ENCODE measurements at regions not wholly inside any gene's neighbourhood (a gene's known extent, or its start where the extent isn't known, plus 50 kb on each side); places are given as distances from the start of the nearest gene placed in this dataset.
A peak's percentile ranks its signal among the peaks of the same experiment; 100 is the strongest.
"Not testable (repeated sequence)": the region's sequence is repeated elsewhere in the genome, so short reads cannot be mapped to it uniquely, and the experiment has no call there.

DNA sequence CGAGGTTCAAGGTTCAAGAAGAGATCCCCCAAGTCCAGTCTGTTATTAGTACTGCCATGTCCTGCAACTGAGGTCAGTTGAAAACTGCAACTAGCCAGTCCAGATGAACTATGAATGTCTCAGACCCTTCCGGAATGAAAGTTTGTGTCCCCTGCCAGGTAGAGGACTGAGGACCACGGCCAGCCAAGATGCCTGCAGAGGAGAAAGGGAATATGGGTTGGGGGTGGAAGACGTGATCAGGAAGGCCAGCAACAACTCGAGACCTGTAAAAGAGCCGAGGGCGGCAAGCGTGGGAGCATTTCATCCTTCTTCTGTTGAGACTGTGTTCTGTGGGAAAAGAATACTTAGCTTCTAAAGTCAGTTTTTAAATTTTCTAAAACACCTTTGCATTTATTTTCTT lies 572.4 kb upstream of the B3GAT1 start:
- DNase-seq (ENCODE audit: low spot score), result no peak
- intact Hi-C loops (cut with DNase I), result no loop called here

DNA sequence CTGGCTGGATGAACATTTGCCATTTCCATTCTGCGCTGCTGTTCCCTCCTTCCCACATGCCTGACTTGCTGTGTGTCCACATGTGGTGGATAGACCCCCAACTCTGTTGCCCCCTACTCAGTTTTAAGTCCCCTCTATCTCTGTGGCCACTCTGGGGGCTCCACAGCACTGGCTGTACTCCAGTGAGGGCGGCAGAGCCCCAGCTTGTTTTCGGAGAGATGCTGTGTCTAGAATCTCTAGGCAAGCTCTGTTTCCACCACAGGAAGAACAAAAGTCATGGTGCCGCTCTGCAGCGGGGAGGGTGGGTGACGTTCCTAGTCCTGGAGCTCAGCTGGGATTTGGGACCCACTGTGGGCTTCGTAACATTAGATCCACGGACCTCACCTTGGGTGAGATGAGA lies 570.4 kb upstream of the B3GAT1 start:
- peak; percentile 14 for DNase-seq (ENCODE audit: low spot score)
- intact Hi-C loops (cut with DNase I), result not testable (repeated sequence)

DNA sequence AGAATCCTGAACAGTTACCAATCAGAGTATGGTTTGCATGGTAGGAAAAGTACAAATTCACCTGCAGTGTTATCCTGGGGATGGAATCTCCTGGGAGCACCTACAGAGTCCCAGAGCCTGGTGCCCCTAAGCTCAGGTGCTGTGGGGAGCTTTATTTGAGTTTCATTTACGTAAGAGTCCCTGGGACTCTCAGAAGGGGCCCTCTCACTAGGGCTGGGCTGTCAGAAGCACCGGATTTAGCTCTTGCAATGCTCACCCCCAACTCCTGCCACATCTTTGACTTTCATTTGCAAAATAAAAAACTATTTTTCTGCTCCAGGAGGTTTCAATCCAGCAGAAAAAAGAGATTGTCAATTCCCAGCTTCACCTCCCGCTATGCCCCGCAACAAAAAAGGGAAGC lies 569.8 kb upstream of the B3GAT1 start:
- intact Hi-C loops (cut with DNase I), result no loop called here
- DNase-seq (ENCODE audit: low spot score), result no peak

DNA sequence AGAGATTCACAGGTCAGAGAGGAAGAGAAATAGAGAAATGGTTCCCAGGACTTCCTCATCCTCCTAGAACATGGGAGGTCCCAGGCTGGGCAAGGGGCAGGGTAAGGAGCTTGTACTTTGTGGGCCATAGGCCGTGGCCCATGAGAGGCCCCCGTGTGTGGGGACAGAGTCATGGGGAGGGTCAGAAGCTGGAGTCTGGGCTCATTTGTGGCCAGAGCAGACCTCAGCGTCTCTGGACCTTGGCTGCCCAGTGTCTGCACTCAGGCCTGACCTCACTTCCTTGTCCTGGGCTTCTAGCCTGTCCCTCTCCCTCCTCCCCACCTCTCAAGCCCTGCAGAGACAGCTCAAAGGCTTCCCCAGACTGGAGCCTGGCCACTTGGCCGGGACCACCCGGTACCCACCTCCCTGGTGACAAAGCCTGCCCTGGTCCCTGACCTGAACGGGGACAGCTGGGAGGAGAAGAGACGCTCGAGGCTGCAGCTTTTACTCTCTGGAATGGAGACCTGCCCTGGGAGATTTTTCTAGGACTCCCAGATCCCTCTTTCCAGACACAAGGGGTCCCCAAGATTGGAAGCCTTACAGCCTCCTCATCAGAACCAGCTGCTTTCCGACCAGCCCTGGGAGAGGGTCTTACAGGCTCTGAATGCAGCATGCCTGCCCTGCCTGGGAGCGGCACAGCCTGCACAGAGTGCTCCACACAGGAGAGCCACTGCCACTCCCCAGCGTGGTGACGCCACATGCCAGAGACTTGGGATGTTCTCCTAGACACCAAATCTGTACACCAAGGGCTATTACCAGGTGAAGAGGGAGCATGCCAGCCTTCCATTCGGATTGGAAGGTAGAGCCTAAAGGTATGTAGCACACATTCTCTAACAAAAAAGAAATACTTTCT lies 569.0 kb upstream of the B3GAT1 start:
- DNase-seq (ENCODE audit: low spot score), result peak; percentile 73
- intact Hi-C loops (cut with DNase I), result no loop called here

DNA sequence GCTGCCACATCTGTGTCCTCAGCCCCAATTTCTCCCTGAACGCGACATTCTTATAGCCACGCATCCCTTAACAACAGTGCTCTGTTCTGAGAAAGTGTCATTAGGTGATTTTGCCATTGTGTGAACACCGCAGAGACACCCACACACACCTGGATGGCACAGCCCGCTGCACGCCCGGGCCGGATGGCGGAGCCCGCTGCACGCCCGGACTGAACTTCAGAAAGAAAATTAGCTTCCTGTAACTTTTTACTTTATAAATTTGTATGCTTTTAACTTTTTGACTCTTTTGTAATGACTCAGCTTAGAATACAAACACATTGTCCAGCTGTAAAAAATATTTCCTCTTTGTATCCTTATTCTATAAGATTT lies 567.0 kb upstream of the B3GAT1 start:
- intact Hi-C loops (cut with DNase I); DNase-seq (ENCODE audit: low spot score): not testable (repeated sequence)

DNA sequence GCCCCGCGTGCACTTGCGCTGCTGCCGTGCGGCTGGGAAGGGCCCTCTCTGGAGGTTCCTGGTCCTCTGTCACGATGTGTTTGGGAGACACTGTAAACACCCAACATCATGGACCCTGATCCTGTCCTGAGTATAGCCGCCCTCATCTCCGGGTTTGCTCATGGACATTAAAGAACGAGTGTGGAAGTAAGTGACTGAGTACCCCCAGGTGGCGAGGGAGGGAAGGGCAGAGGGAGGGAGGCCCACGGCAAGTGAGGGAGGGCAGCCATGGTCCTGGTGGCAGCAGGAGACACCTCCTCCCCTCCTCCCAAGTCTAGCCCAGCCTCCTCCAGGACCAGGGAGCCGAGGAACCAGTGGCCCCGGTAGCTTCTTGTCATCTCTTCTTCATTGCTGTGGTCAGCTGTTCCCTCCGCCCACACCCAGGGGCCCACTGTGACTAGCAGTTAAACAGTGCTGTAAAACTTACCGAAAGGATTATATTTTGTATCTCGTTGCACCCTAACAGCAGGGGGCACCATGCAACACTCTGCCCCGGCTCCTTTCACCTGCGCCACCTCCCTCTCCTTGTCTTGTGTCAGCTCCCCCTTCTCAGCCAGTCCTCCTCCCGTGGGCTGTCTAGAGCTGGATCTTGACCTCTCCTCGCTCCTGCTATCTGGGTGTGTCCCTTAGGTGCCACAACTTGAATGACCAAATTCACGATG lies 566.5 kb upstream of the B3GAT1 start:
- DNase-seq (ENCODE audit: low spot score), result no peak
- intact Hi-C loops (cut with DNase I), result no loop called here

DNA sequence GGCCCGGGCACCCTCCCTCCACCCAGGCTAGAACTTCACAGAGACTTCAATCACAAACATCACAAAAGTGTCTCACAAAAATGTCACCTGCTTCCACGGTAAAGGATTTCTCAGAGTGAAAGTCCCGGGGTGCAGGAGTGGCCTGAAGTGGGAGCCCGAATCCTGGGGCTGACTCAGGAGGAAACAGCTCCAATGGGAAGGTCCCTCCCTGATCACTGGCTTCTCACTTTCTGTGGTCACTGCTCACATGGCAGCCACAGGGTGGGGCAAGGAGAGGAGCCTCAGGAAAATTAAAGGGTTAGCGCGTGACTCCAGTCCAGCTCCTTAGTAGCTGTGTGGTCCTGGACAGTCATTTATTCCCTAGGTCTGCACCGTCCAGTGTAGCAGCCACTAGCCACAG lies 564.5 kb upstream of the B3GAT1 start:
- no peak for DNase-seq (ENCODE audit: low spot score)
- intact Hi-C loops (cut with DNase I), result no loop called here

DNA sequence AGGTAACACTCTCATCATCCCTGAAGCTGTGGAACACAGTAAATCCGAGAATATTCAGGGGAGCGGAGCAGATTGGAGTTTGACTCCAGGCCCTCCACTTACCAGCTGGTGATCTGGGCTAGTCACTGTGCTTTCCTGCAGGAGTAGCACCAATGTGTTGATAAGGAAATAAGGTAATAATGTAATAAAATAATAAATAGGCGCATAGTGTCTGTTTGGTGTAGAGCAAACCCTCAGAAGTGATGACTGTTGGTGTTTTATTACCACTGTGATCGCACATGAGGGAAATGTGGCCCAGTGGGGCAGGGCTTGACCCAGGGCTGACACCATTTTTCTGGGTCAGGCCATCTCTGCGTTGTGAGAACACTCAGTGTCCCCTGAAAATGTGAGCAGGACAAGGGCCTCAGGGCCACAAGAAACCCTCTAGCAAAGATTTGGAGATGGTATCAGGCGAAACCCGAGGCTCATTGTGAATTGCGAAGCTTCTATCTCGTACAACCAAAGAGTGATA lies 563.9 kb upstream of the B3GAT1 start:
- intact Hi-C loops (cut with DNase I), result no loop called here
- DNase-seq (ENCODE audit: low spot score), result no peak

DNA sequence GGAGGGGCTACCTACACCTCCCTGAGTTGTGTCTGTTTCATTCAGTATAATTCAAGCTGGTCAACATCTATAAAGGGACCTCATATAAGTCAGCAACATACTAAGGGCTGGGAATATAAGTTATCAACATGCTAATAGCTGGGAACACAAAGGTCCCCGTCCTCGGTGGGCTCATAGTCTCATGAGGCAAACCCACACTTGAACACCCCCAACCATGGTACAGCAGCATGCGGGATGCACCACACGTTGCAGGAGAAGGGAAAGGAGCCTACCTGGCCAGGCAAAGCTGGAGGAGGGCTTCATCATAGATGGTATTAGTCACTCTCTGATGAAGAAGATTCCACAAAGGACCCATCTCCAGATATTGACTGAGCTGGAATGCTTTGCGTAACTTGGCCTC lies 561.8 kb upstream of the B3GAT1 start:
- intact Hi-C loops (cut with DNase I), result no loop called here
- DNase-seq (ENCODE audit: low spot score), result no peak

DNA sequence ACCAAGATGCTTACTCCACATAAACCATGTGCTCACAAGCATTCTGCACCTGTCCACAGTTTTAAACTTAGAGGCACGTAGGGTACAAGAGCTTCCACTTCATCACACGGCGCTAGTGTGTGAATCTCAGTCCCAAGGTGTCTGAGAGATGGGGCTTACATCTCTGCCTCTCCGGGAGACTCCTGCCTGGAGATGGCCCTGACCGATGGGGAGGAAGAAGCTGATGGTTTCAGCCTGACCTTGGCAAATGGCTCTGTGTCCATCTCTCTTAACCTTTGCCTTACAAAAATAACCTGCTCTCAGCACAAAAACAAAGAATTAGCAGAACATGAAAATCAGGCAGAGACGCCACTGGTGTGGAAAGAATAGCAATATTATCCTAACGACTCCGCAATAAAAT lies 559.3 kb upstream of the B3GAT1 start:
- intact Hi-C loops (cut with DNase I), result no loop called here
- DNase-seq (ENCODE audit: low spot score), result no peak

DNA sequence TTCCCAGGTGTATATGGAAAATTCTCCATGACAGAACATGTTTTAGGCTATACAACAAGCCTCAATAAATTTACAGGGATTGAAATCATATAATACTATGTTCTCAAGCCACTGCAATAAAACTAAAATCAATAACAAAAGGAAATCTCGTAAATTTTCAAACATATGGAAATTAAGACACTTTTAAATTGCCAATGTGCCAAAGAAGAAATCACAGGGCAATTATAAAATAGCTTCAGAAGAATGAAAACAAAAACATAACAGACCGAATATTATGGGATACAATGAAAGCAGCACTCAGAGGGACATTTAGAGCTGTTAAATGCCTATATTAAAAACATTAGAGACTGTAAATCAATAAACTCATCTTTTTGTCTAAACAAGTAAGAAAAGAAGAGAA lies 555.7 kb upstream of the B3GAT1 start:
- DNase-seq (ENCODE audit: low spot score), result no peak
- intact Hi-C loops (cut with DNase I), result no loop called here

DNA sequence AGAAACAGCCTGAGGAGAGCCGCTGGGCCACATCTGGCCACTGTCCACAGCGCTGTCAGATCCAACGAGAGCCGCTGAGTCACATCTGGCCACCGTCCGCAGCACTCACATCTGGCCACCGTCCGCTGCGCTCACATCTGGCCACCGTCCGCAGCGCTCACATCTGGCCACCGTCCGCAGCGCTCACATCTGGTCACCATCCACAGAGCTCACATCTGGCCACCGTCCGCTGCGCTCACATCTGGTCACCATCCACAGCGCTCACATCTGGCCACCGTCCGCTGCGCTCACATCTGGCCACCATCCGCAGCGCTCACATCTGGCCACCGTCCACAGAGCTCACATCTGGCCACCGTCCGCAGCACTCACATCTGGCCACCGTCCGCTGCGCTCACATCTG lies 549.3 kb upstream of the B3GAT1 start:
- intact Hi-C loops (cut with DNase I), result not testable (repeated sequence)

DNA sequence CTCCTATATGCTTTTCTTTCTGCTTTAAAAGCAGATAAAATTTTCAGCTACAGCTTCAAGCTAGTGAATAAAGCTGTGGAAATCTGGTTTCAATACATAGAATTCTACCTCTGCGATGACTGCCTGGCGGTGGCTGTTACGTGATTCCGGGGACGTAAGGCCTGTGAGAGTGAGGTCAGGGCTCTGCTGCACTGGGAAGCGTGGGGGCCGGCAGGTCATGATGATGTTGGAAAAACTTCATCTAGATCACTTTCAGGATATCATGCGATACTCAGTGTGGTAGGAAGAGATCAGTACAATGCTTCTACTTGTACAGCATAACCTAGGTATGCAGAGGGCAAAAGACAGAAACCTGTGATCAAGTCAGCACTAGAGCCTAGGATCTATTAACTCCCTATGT lies 546.8 kb upstream of the B3GAT1 start:
- no peak for DNase-seq (ENCODE audit: low spot score)
- intact Hi-C loops (cut with DNase I), result no loop called here

More for the DNA sequence above, 549.3 kb upstream of the B3GAT1 start:
- DNase-seq (ENCODE audit: low spot score), result peak; percentile 53

DNA sequence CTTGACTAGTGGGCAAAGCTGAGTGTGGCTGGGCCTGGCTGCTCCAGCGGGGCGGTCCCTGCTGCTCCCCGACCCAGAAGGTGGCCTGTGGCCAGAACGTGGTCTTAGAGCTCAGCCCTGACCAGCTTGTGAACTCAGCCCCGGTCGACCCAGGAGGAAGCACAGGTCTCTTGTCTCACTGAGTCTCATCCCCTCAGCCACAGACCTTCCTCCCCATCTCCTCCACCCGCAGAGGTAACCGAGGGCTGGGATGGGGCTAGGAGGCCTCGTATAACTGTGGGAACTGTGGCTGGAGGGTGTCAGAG lies 546.2 kb upstream of the B3GAT1 start:
- intact Hi-C loops (cut with DNase I), result no loop called here
- DNase-seq (ENCODE audit: low spot score), result no peak

DNA sequence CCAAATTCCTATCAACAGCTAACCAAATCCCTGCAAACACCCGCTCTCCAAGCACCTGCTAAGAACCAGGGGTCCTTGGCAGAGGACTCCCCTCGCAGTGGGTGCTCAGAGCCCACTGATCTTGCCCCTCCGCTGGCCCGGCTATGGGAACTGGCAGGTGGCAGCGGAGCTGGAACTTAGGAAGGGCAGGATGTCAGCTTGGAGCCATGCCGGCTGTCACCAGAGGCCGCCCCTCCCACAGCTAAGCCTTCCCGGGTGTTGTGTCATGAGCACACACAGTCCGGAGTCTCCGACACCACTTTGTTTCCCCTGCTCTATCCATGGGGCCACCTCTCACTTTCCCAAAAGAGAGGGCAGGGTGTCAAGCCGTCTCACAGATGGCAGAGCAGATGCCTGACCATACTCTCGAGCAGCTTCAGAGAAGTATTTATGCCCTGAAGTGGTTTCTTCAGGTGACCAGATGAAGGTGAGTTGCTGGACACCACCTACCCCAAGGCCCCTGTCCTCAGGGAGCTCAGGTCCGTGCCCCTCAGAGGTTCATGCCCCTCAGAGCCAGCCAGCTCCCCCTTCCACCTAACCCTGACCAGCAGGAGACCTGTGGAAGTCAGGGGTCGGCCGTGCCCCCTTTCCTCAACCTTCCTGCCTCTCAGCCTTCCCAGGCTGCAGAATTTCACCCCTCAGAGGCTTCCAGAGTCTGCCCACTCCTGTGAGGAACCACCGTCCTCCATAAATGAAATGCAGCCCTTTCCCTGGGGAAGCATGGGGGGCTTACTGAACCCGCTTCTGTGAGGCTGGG lies 545.7 kb upstream of the B3GAT1 start:
- DNase-seq (ENCODE audit: low spot score), result no peak
- intact Hi-C loops (cut with DNase I), result no loop called here

DNA sequence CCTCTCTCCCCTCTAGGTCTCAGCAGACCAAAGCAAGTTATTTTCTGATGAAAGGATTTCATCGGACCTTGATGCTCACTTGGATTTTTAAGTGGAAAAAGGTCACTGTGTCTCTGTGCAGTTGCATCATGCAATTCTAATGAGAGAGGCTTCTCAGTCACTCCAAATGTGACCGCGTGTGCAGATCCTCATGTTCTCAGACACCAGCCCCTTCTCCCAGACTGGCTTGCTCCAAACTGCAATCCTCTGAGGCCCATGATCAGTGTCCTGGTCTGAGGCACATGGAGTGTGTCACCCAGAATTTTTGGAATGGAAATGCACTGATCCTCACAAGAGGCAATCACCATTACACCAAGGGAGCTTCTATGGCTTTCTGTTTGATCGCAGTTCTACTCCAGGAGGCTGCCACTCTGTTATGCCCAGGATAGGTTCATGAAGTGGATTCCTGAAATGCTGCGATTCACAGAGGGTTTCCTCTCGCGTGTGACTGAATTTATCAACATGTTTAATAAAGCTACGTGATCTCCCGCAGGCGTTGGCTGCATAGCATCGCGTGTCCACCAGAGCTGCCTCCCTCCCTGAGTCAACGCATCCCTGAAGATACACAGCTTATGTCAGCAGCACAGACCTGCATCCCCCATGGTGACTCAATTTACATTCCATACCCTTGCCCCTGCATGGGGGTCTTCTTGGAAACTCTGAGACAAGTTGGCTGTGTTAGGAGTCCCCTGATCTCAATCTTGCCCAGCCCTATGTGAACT lies 544.6 kb upstream of the B3GAT1 start:
- no peak for DNase-seq (ENCODE audit: low spot score)
- intact Hi-C loops (cut with DNase I), result no loop called here

DNA sequence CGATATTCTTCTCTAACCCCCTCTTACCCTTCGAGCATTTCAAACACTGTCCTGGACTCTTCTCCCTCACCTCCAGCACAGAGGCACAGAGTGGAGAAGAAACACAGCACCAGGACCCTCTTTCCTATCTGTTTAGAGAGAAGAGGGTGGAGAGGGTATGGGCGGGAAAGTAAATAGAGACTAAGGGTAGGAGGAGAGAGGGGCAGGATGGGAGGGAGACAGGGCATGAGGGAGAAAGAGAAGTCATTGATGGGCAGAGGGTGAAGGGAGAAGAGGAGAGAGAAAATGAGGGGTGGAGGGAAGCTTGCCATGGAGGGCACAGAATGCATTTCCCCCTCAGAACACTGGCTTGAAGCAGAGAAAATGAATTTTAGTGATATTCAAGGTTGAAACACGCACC lies 543.9 kb upstream of the B3GAT1 start:
- DNase-seq (ENCODE audit: low spot score); intact Hi-C loops (cut with DNase I): not testable (repeated sequence)

DNA sequence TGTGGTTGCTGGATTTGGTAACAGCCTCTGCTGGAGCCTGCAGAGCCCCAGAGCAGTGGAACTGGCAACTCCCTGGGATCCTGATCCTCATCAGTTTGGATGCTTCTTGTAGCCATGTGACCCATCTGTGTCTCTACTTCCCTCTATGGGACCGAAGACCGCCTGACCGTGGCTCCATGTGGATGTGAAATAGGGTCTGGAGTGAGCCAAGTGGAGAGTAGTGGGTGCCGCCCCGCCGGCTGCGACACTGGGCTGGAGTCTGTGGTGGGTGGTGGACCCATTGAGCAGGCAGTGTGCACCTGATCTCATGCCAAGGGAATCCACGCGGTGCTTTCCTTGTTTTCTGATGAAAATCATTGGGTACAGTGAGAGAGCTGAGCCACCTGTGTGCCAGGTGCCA lies 543.2 kb upstream of the B3GAT1 start:
- intact Hi-C loops (cut with DNase I), result no loop called here
- no peak for DNase-seq (ENCODE audit: low spot score)

DNA sequence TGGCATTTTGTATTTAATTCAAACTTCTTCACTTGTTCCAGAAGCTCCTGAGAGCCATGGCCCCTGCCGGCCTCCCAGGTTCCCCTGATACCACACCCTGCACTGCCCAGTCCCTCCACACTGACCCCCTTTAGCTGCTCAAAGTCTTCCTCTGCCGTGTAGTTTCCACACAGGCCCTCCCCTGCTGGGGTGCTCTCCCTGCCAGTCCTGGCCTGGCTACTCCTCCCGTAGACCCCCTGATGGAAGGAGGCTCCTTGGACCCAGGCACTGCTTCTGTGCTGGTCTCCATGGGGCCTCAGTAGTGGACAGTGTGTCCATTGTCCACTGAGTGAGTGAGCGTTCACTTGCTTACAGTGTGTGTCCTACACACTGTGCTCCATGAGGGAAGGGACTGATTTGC lies 542.4 kb upstream of the B3GAT1 start:
- intact Hi-C loops (cut with DNase I); DNase-seq (ENCODE audit: low spot score): not testable (repeated sequence)

Measured in cardiac septum (tissue), 1 donor.